ENCODE measurements at regions not wholly inside any gene's neighbourhood (a gene's known extent, or its start where the extent isn't known, plus 50 kb on each side); places are given as distances from the start of the nearest gene placed in this dataset.
"Not testable (repeated sequence)": the region's sequence is repeated elsewhere in the genome, so short reads cannot be mapped to it uniquely, and the experiment has no call there.

GRCh38 chr6:144568241-144568640, 283.1 kb downstream of the UTRN start:
- in situ Hi-C loops (cut with MboI; ENCODE audit: low sequenced_read_pairs): no loop called here

- in situ Hi-C loops (cut with MboI; ENCODE audit: low sequenced_read_pairs): not testable (repeated sequence)
These were observed 287.4 kb downstream of the UTRN start for GRCh38 chr6:144572541-144572940.

- in situ Hi-C loops (cut with MboI; ENCODE audit: low sequenced_read_pairs): loop anchor here (25.0 kb wide), 1 partner anchor 1063 kb away; no protein-coding TSS in a partner anchor
These were observed 289.7 kb downstream of the UTRN start for GRCh38 chr6:144574796-144575195.

- in situ Hi-C loops (cut with MboI; ENCODE audit: low sequenced_read_pairs): loop anchor here (25.0 kb wide), 1 partner anchor 1062 kb away; no protein-coding TSS in a partner anchor
These were observed 290.2 kb downstream of the UTRN start for GRCh38 chr6:144575327-144575726.

GRCh38 chr6:144576871-144577270, 291.7 kb downstream of the UTRN start:
- in situ Hi-C loops (cut with MboI; ENCODE audit: low sequenced_read_pairs): loop anchor here (25.0 kb wide), 1 partner anchor 1060 kb away; no protein-coding TSS in a partner anchor

- in situ Hi-C loops (cut with MboI; ENCODE audit: low sequenced_read_pairs): loop anchor here (25.0 kb wide), 1 partner anchor 1059 kb away; no protein-coding TSS in a partner anchor
These were observed 293.5 kb downstream of the UTRN start for GRCh38 chr6:144578385-144579350.

DNA sequence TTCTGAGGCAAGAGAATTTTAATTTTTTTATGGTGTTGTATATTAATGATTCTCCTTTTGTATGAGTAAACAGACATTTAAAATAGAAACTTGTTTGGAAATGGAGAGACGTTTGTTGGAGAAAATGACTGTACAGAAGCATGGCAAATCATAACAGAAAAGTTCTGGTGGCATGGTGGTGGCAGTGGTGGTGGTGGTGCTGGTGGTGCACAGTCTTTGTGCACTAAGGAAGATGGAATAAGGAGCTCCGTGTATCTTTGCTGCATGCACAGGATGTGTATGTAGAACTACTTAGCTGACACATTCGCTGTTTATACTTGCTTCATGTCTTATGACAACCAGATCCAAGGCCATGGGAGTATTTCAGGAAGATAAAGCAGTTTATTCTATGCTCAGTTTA, 294.9 kb downstream of the UTRN start:
- in situ Hi-C loops (cut with MboI; ENCODE audit: low sequenced_read_pairs): loop anchor here (10.0 to 25.0 kb wide), 3 partner anchors 455 to 1057 kb away; no protein-coding TSS in a partner anchor

- in situ Hi-C loops (cut with MboI; ENCODE audit: low sequenced_read_pairs): loop anchor here (10.0 to 25.0 kb wide), 3 partner anchors 454 to 1057 kb away; no protein-coding TSS in a partner anchor
These were observed 295.6 kb downstream of the UTRN start for GRCh38 chr6:144580771-144581170.

- in situ Hi-C loops (cut with MboI; ENCODE audit: low sequenced_read_pairs): loop anchor here (10.0 to 25.0 kb wide), 3 partner anchors 453 to 1055 kb away; no protein-coding TSS in a partner anchor
These were observed 296.8 kb downstream of the UTRN start for GRCh38 chr6:144581812-144582537.

DNA sequence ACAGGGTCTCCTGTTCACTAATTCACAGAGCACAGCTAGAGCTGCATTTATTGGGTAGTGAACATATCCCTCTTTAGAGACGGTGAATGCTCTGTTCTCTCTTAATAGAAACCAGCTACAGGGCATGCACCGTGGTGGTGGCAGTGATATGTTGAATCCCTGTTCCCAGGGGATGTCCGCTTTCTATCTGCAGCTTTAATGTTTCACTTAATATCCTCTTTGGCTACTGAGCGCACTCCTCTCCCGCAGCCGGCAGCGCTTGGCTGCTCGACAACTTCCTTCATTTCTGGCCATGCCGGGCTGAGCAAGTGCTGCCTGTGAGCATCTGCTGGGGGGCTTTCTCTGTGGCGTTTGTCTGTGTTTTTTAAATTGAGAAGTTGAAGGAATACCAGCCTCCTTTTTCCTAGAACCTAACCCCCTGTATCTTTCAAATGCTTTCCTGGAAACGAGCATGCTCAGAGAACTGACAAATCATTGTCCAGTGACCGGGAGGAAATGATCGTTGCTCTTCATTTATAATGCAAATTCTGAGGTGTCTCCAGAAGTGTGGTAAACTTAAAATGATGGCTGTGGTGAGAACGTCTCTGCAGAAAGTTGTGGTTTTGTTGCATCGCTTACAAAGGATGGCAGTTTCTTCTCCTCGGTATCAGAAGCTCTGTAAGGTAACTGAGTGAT, 297.9 kb downstream of the UTRN start:
- in situ Hi-C loops (cut with MboI; ENCODE audit: low sequenced_read_pairs): loop anchor here (10.0 to 25.0 kb wide), 3 partner anchors 452 to 1054 kb away; no protein-coding TSS in a partner anchor

DNA sequence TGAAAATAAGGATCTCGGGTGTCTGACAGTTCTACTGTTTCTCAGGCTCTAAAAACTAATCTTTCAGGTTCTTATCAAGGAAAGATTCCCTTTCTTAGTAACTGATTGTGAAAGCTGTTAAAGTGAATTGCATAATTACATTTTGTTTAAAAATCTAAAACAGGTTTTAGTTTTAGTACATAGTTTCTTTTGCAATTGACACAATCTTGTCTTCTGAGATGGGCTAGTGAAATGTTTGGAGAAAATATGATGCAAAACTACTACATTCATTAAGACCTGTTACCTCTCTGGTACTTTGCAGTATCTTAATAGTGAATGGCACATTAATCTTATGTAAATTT, 298.4 kb downstream of the UTRN start:
- in situ Hi-C loops (cut with MboI; ENCODE audit: low sequenced_read_pairs): loop anchor here (10.0 to 25.0 kb wide), 3 partner anchors 451 to 1054 kb away; no protein-coding TSS in a partner anchor

- in situ Hi-C loops (cut with MboI; ENCODE audit: low sequenced_read_pairs): loop anchor here (10.0 to 25.0 kb wide), 3 partner anchors 449 to 1052 kb away; no protein-coding TSS in a partner anchor
These were observed 300.2 kb downstream of the UTRN start for GRCh38 chr6:144585217-144585814.

- in situ Hi-C loops (cut with MboI; ENCODE audit: low sequenced_read_pairs): loop anchor here (10.0 to 25.0 kb wide), 3 partner anchors 448 to 1050 kb away; no protein-coding TSS in a partner anchor
These were observed 301.9 kb downstream of the UTRN start for GRCh38 chr6:144586986-144587385.

GRCh38 chr6:144588697-144589325, 303.7 kb downstream of the UTRN start:
- in situ Hi-C loops (cut with MboI; ENCODE audit: low sequenced_read_pairs): loop anchor here (10.0 to 25.0 kb wide), 3 partner anchors 446 to 1048 kb away; no protein-coding TSS in a partner anchor

DNA sequence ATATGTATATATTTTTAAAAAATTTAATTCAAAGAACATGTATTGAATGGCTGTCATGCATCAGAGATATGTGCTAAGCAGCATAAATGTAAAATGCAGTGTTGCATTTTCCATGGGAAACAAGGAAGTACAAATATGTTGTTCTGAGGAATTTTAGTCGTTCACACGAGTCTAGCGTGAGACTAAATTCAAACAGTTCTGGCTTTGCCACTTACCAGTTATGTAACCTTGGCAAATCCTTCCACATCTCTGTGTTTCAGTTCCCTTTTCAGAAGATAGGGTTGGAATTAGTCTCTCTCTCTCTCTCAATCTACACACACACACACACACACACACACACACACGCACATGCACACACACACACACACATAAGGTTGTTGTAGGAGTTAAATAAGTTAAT, 305.4 kb downstream of the UTRN start:
- in situ Hi-C loops (cut with MboI; ENCODE audit: low sequenced_read_pairs): loop anchor here (25.0 kb wide), 1 partner anchor 1047 kb away; no protein-coding TSS in a partner anchor

- in situ Hi-C loops (cut with MboI; ENCODE audit: low sequenced_read_pairs): loop anchor here (25.0 kb wide), 1 partner anchor 1044 kb away; no protein-coding TSS in a partner anchor
These were observed 308.3 kb downstream of the UTRN start for GRCh38 chr6:144593392-144593791.

GRCh38 chr6:144594585-144594984, 309.4 kb downstream of the UTRN start:
- in situ Hi-C loops (cut with MboI; ENCODE audit: low sequenced_read_pairs): loop anchor here (25.0 kb wide), 1 partner anchor 1043 kb away; no protein-coding TSS in a partner anchor

DNA sequence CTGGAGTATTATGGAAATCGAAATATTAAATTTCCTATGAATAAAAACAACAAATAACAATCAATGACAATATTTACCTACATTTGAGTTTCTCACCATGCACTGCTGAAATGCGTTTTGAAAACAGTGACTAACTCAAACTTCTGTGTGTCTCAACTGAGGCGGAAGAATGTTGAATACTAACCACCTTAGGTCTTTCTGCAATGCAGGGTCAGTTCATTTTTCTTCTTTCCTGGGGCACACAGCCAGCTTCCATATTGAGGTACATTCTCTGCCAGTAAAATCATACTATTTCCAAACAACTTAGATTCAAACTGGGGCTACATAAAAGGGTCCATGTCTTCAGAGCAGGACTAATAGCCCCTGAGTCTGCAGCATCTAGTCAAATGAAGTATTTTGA, 310.1 kb downstream of the UTRN start:
- in situ Hi-C loops (cut with MboI; ENCODE audit: low sequenced_read_pairs): loop anchor here (25.0 kb wide), 1 partner anchor 1042 kb away; no protein-coding TSS in a partner anchor

GRCh38 chr6:144597511-144597910, 312.4 kb downstream of the UTRN start:
- in situ Hi-C loops (cut with MboI; ENCODE audit: low sequenced_read_pairs): loop anchor here (25.0 kb wide), 1 partner anchor 1040 kb away; no protein-coding TSS in a partner anchor
